K562 (cell line): ENCODE measurements at regions not wholly inside any gene's neighbourhood (a gene's known extent, or its start where the extent isn't known, plus 50 kb on each side); places are given as distances from the start of the nearest gene placed in this dataset.

Source experiments
- ATAC-seq: fragments of 200-7000 bp; cut with Tn5 transposase; 3 replicates; pipeline ENCODE4 v1.9.1; 2020; ENCODE audit warnings: moderate library complexity
- BruUV-seq: library from RNA; stranded (reverse); fragments of 400-500 nt; replicated peaks from 2 replicates; lab custom pipeline; 2021; lab: Mats Ljungman, UMichigan
- CTCF ChIA-PET: fragments of 300-600 bp; formaldehyde crosslinking; extraction: SDS; loops from one replicate; lab custom pipeline; 2021; ENCODE audit warnings: low intra/inter-chr PET ratio; lab: Yijun Ruan, JAX
- POLR2A ChIA-PET: fragments of 300-600, 350-650 bp; sonication (Branson Sonifier 250); formaldehyde crosslinking; extraction: SDS; loops from one replicate; lab custom pipeline; 2021; ENCODE audit warnings: antibody characterized with exemption, inconsistent platforms; lab: Yijun Ruan, JAX
- DNase-seq, 4 experiments: peaks; one replicate each; pipeline versions ENCODE4 v3.0.0 to v3.0.0-alpha.2; 2011 to 2018; ENCODE audit warnings: low spot score in 3 of 4, mixed read lengths in 3 of 4; ENCODE audit errors: extremely low read depth in 1 of 4
- FAIRE-seq: peaks from 2 replicates; lab custom pipeline; 2011; peaks lifted over from hg19 to GRCh38; lab: Jason Lieb, UNC
- H2AFZ ChIP-seq: 2 replicates; pipeline ENCODE4 v1.6.0; 2011; ENCODE audit warnings: low read depth, low read length, control low read depth, inconsistent platforms
- H3K27ac ChIP-seq: fragments of 200-600 bp; 3 replicates; pipeline ENCODE4 v1.8.0; 2011; ENCODE audit warnings: low read depth, mild to moderate bottlenecking, control low read depth, inconsistent platforms, low read length, moderate library complexity, mixed read lengths; ENCODE audit errors: extremely low read depth
- H3K27me3 ChIP-seq, 2 experiments: fragments of 300-600 bp in 1 of 2; 2 replicates in 1 of 2; 3 replicates in 1 of 2; pipeline versions ENCODE4 v1.6.0 to v1.8.0; 2011; ENCODE audit warnings: inconsistent platforms in 2 of 2, low read length in 2 of 2, mild to moderate bottlenecking in 1 of 2, mixed read lengths in 1 of 2, moderate library complexity in 1 of 2; ENCODE audit not compliant: control insufficient read depth in 2 of 2, insufficient read depth in 2 of 2
- H3K36me3 ChIP-seq: fragments of 300-600 bp; 3 replicates; pipeline ENCODE4 v1.8.0; 2011; ENCODE audit warnings: mild to moderate bottlenecking, low read length, inconsistent platforms; ENCODE audit not compliant: control insufficient read depth, insufficient read depth
- H3K4me1 ChIP-seq, 2 experiments: fragments of 200-600 bp in 1 of 2; replicated peaks in 1 of 2; 2 replicates in 1 of 2; 3 replicates in 1 of 2; pipeline versions ENCODE4 v1.5.1 to v1.8.0; 2011; ENCODE audit warnings: inconsistent platforms in 2 of 2, low read length in 2 of 2, mild to moderate bottlenecking in 1 of 2, mixed read lengths in 1 of 2, moderate library complexity in 1 of 2; ENCODE audit not compliant: control insufficient read depth in 2 of 2, insufficient read depth in 2 of 2
- H3K4me2 ChIP-seq: 2 replicates; pipeline ENCODE4 v1.6.1; 2011; ENCODE audit warnings: low read length, control low read depth, inconsistent platforms, mixed read lengths; ENCODE audit not compliant: insufficient read depth
- H3K4me3 ChIP-seq: fragments of 200-600 bp; sonication (generic), shearing (Covaris generic); 2 replicates; pipeline ENCODE4 v1.5.1; 2016; ENCODE audit warnings: control low read depth, inconsistent platforms
- H3K79me2 ChIP-seq: fragments of 200-600 bp; 3 replicates; pipeline ENCODE4 v1.8.0; 2011; ENCODE audit warnings: low read length, inconsistent platforms; ENCODE audit not compliant: control insufficient read depth, insufficient read depth
- H3K9ac ChIP-seq, 2 experiments: 2 replicates each; pipeline versions ENCODE4 v1.6.0 to v1.6.1; 2011; ENCODE audit warnings: low read depth in 2 of 2, low read length in 2 of 2, control low read depth in 1 of 2, inconsistent platforms in 1 of 2, mild to moderate bottlenecking in 1 of 2, mixed read lengths in 1 of 2; ENCODE audit not compliant: insufficient read depth in 1 of 2
- H3K9me1 ChIP-seq: one replicate; pipeline ENCODE4 v1.6.0; 2011; ENCODE audit warnings: inconsistent platforms, mild to moderate bottlenecking, low read length, moderate library complexity; ENCODE audit not compliant: control insufficient read depth, insufficient read depth
- H3K9me3 ChIP-seq: replicated peaks from 2 replicates; pipeline ENCODE4 v1.5.1; 2011; ENCODE audit warnings: low read depth, low read length, inconsistent platforms; ENCODE audit not compliant: control insufficient read depth, insufficient read depth
- H4K20me1 ChIP-seq: replicated peaks from 2 replicates; pipeline ENCODE4 v1.6.1; 2011; ENCODE audit warnings: low read length, inconsistent platforms, mixed read lengths; ENCODE audit not compliant: control insufficient read depth, insufficient read depth
- BCLAF1 ChIP-seq, 2 experiments: fragments of 450-650 bp in 1 of 2; IDR thresholded peaks; 2 replicates each; pipeline ENCODE4 v1.6.1; 2011 to 2017; ENCODE audit warnings: low read depth in 2 of 2, antibody characterized with exemption in 1 of 2, borderline replicate concordance in 1 of 2, low read length in 1 of 2, mild to moderate bottlenecking in 1 of 2, mixed read lengths in 1 of 2; ENCODE audit not compliant: control insufficient read depth in 1 of 2
- E4F1 ChIP-seq: fragments of 250-450 bp; sonication (Bioruptor Pico); IDR thresholded peaks from 2 replicates; pipeline ENCODE4 v1.5.0; 2021; ENCODE audit warnings: mild to moderate bottlenecking, borderline replicate concordance
- FOXP1 ChIP-seq: sonication (generic); formaldehyde crosslinking; IDR thresholded peaks from 2 replicates; pipeline ENCODE4 v1.8.0; 2022; ENCODE audit warnings: mild to moderate bottlenecking, missing genetic modification reagents
- NRF1 ChIP-seq, 2 experiments: fragments of 450-650 bp; IDR thresholded peaks in 1 of 2; conservative IDR thresholded peaks in 1 of 2; 2 replicates each; pipeline ENCODE4 v1.6.1; 2014; ENCODE audit warnings: mild to moderate bottlenecking in 2 of 2
- PRPF4 ChIP-seq: fragments of 200-400 bp; formaldehyde crosslinking; IDR thresholded peaks from one replicate; pipeline ENCODE4 v1.6.1; 2017; ENCODE audit warnings: low read length, low read depth, mild to moderate bottlenecking; ENCODE audit not compliant: insufficient read depth, poor library complexity, severe bottlenecking
- SREBF1 ChIP-seq: fragments of 150-350 bp; IDR thresholded peaks from 2 replicates; pipeline ENCODE4 v1.6.1; 2014; ENCODE audit warnings: antibody characterized with exemption, low read depth, low read length, borderline replicate concordance
- TAL1 ChIP-seq: fragments of 450-650 bp; IDR thresholded peaks from 2 replicates; pipeline ENCODE4 v1.6.1; 2016; ENCODE audit warnings: mild to moderate bottlenecking
- TCFL5 ChIP-seq: fragments of 250-450 bp; sonication (Bioruptor Pico); conservative IDR thresholded peaks from 2 replicates; pipeline ENCODE4 v1.6.1; 2021; ENCODE audit warnings: mild to moderate bottlenecking, moderate library complexity, matching md5 sums
- YY1 ChIP-seq, 3 experiments: IDR thresholded peaks; 2 replicates each; pipeline ENCODE4 v1.6.1; 2011; ENCODE audit warnings: low read length in 2 of 3, mild to moderate bottlenecking in 2 of 3, moderate library complexity in 2 of 3, borderline replicate concordance in 1 of 3, control low read depth in 1 of 3, low read depth in 1 of 3; ENCODE audit not compliant: insufficient read depth in 3 of 3, insufficient replicate concordance in 2 of 3, control insufficient read depth in 1 of 3, insufficient read length in 1 of 3; ENCODE audit errors: extremely low read depth in 1 of 3
- WGBS: fragments of 100-300 bp; shearing (Covaris generic); methylation state at CpG from one replicate; pipeline ENCODE4 v1.1.6; 2016; ENCODE audit warnings: low coverage, mixed read lengths; ENCODE audit not compliant: insufficient coverage; ENCODE audit errors: missing lambda C conversion rate; 5-methylcytosine and 5-hydroxymethylcytosine counted together
- in situ Hi-C: fragments of 300-500 bp; cut with MboI; formaldehyde crosslinking; loops from 4 replicates; pipeline ENCODE4 v1.15.0; 2018; ENCODE audit warnings: inconsistent platforms, mixed read lengths
- intact Hi-C: fragments of 100-400 bp; cut with micrococcal nuclease; formaldehyde crosslinking; loops from 2 replicates; pipeline ENCODE4 v1.14.2; 2022

- Histone ChIP-seq H3K79me2 (no peaks in the 10 kb centered on the region), H3K27me3 (no peaks in the 10 kb centered on the region), H3K36me3 (no peaks in the 10 kb centered on the region), H2AFZ (no peak overlapping the region), H3K4me2 (no peak overlapping the region), H3K27ac (no peak overlapping the region), H4K20me1 (no peaks in the 10 kb centered on the region), H3K9me3 (no peaks in the 10 kb centered on the region), H3K9me1 (no peaks in the 10 kb centered on the region), H3K4me3 (no peak overlapping the region), H3K9ac (no peak overlapping the region), H3K4me1 (no peaks in the 10 kb centered on the region)
- intact Hi-C loops (no loop called here), in situ Hi-C loops (no loop called here)
- POLR2A ChIA-PET = interaction anchor here (0.7 kb wide), 1 partner anchor 153 kb away, joined by 3 read pairs; no protein-coding TSS in a partner anchor
- BruUV-seq = no TSS peak
- CTCF ChIA-PET = no interaction called here
- DNase-seq = no peak
- FAIRE-seq = no peak
- ATAC-seq = no peak
- 5% methylated on average over 4 of the region's 4 CpGs for WGBS
- no peak for TF ChIP-seq PRPF4
- peak; percentile 67 to 74 for TF ChIP-seq NRF1 (conservative IDR thresholded peaks at IDR 0.05 in 1 of 2, IDR thresholded peaks at IDR 0.05 in 1 of 2)
- TF ChIP-seq BCLAF1 (IDR thresholded peaks at IDR 0.05; ENCODE audit: borderline replicate concordance in 1 of 2, control insufficient read depth in 1 of 2, low read depth in 2 of 2, low read length in 1 of 2) = no peak
- TF ChIP-seq TAL1 = no peak
- no peak for TF ChIP-seq YY1 (IDR thresholded peaks at IDR 0.05; ENCODE audit: borderline replicate concordance in 1 of 3, control insufficient read depth in 1 of 3, extremely low read depth in 1 of 3, insufficient read depth in 3 of 3, insufficient read length in 1 of 3, insufficient replicate concordance in 2 of 3, low read depth in 1 of 3, low read length in 2 of 3)
- no peak for TF ChIP-seq FOXP1 (CRISPR knock-in tag)
- TF ChIP-seq SREBF1 = no peak
- no peak for TF ChIP-seq TCFL5 (CRISPR knock-in tag)
- no peak for TF ChIP-seq E4F1 (CRISPR knock-in tag)
Observed at GRCh38 chr4:62204136-62204535, 1004.0 kb downstream of the ADGRL3 start.
